ENCODE measurements at regions not wholly inside any gene's neighbourhood (a gene's known extent, or its start where the extent isn't known, plus 50 kb on each side); places are given as distances from the start of the nearest gene placed in this dataset.

- no CpG with 5 or more reads among the region's 1 CpG for WGBS, 2 experiments (ENCODE audit: insufficient coverage in 2 of 2)
- Histone ChIP-seq H3K36me3 (ENCODE audit: control insufficient read depth, insufficient read depth, low read length) (no peaks in the 10 kb centered on the region), H3K4me1 (ENCODE audit: control insufficient read depth, insufficient read depth, low read length, poor library complexity, severe bottlenecking) (no peaks in the 10 kb centered on the region), H3K4me3 (ENCODE audit: extremely low read depth, insufficient read depth, low read length, poor library complexity, severe bottlenecking) (no peak overlapping the region), H3K9me3 (ENCODE audit: control insufficient read depth, low read length) (no peaks in the 10 kb centered on the region), H3K27ac (ENCODE audit: low read depth, low read length, severe bottlenecking) (no peak overlapping the region)
These were observed 323.7 kb downstream of the NPR3 start for GRCh38 chr5:33034777-33035176.

GRCh38 chr5:33035851-33036527 is 324.9 kb downstream of the NPR3 start:
- 92 to 100% methylated on average over 1 to 2 of the region's 3 CpGs for WGBS, 2 experiments (ENCODE audit: insufficient coverage in 2 of 2)
- H3K27ac ChIP-seq (ENCODE audit: low read depth, low read length, severe bottlenecking), result no peak overlapping the region
- no peaks in the 10 kb centered on the region for H3K36me3 ChIP-seq (ENCODE audit: control insufficient read depth, insufficient read depth, low read length)
- peaks cover 6% of the 10 kb centered on the region for H3K9me3 ChIP-seq (ENCODE audit: control insufficient read depth, low read length)
- no peak overlapping the region for H3K4me3 ChIP-seq (ENCODE audit: extremely low read depth, insufficient read depth, low read length, poor library complexity, severe bottlenecking)
- H3K4me1 ChIP-seq (ENCODE audit: control insufficient read depth, insufficient read depth, low read length, poor library complexity, severe bottlenecking), result no peaks in the 10 kb centered on the region

- peaks cover 6% of the 10 kb centered on the region for H3K9me3 ChIP-seq (ENCODE audit: control insufficient read depth, low read length)
- no peak overlapping the region for H3K4me3 ChIP-seq (ENCODE audit: extremely low read depth, insufficient read depth, low read length, poor library complexity, severe bottlenecking)
- no peaks in the 10 kb centered on the region for H3K4me1 ChIP-seq (ENCODE audit: control insufficient read depth, insufficient read depth, low read length, poor library complexity, severe bottlenecking)
- no peaks in the 10 kb centered on the region for H3K36me3 ChIP-seq (ENCODE audit: control insufficient read depth, insufficient read depth, low read length)
- H3K27ac ChIP-seq (ENCODE audit: low read depth, low read length, severe bottlenecking), result no peak overlapping the region
- WGBS, 2 experiments (ENCODE audit: insufficient coverage in 2 of 2), result no CpG with 5 or more reads among the region's 1 CpG
These were observed 326.0 kb downstream of the NPR3 start for GRCh38 chr5:33037076-33037475.

- peaks cover 6% of the 10 kb centered on the region for H3K9me3 ChIP-seq (ENCODE audit: control insufficient read depth, low read length)
- H3K4me3 ChIP-seq (ENCODE audit: extremely low read depth, insufficient read depth, low read length, poor library complexity, severe bottlenecking), result no peak overlapping the region
- H3K4me1 ChIP-seq (ENCODE audit: control insufficient read depth, insufficient read depth, low read length, poor library complexity, severe bottlenecking), result no peaks in the 10 kb centered on the region
- 71 to 93% methylated on average over 1 to 3 of the region's 3 CpGs for WGBS, 2 experiments (ENCODE audit: insufficient coverage in 2 of 2)
- no peak overlapping the region for H3K27ac ChIP-seq (ENCODE audit: low read depth, low read length, severe bottlenecking)
- no peaks in the 10 kb centered on the region for H3K36me3 ChIP-seq (ENCODE audit: control insufficient read depth, insufficient read depth, low read length)
These were observed 330.5 kb downstream of the NPR3 start for GRCh38 chr5:33041586-33041985.

- no peak overlapping the region for H3K4me3 ChIP-seq (ENCODE audit: extremely low read depth, insufficient read depth, low read length, poor library complexity, severe bottlenecking)
- peaks cover 6% of the 10 kb centered on the region for H3K9me3 ChIP-seq (ENCODE audit: control insufficient read depth, low read length)
- no peaks in the 10 kb centered on the region for H3K4me1 ChIP-seq (ENCODE audit: control insufficient read depth, insufficient read depth, low read length, poor library complexity, severe bottlenecking)
- WGBS, 2 experiments (ENCODE audit: insufficient coverage in 2 of 2), result 80% methylated on average over 1 of the region's 1 CpG; no CpG with 5 or more reads in 1 of the 2 experiments
- no peaks in the 10 kb centered on the region for H3K36me3 ChIP-seq (ENCODE audit: control insufficient read depth, insufficient read depth, low read length)
- no peak overlapping the region for H3K27ac ChIP-seq (ENCODE audit: low read depth, low read length, severe bottlenecking)
These were observed 332.3 kb downstream of the NPR3 start for GRCh38 chr5:33043343-33043997.

- no CpG with 5 or more reads among the region's 2 CpGs for WGBS, 2 experiments (ENCODE audit: insufficient coverage in 2 of 2)
- no peaks in the 10 kb centered on the region for H3K36me3 ChIP-seq (ENCODE audit: control insufficient read depth, insufficient read depth, low read length)
- H3K4me1 ChIP-seq (ENCODE audit: control insufficient read depth, insufficient read depth, low read length, poor library complexity, severe bottlenecking), result peaks cover 17% of the 10 kb centered on the region
- H3K9me3 ChIP-seq (ENCODE audit: control insufficient read depth, low read length), result no peaks in the 10 kb centered on the region
- no peak overlapping the region for H3K4me3 ChIP-seq (ENCODE audit: extremely low read depth, insufficient read depth, low read length, poor library complexity, severe bottlenecking)
- H3K27ac ChIP-seq (ENCODE audit: low read depth, low read length, severe bottlenecking), result no peak overlapping the region
These were observed 335.0 kb downstream of the NPR3 start for GRCh38 chr5:33046091-33046490.

- H3K27ac ChIP-seq (ENCODE audit: low read depth, low read length, severe bottlenecking), result no peak overlapping the region
- H3K4me1 ChIP-seq (ENCODE audit: control insufficient read depth, insufficient read depth, low read length, poor library complexity, severe bottlenecking), result peaks cover 17% of the 10 kb centered on the region
- H3K9me3 ChIP-seq (ENCODE audit: control insufficient read depth, low read length), result no peaks in the 10 kb centered on the region
- H3K36me3 ChIP-seq (ENCODE audit: control insufficient read depth, insufficient read depth, low read length), result no peaks in the 10 kb centered on the region
- WGBS, 2 experiments (ENCODE audit: insufficient coverage in 2 of 2), result 100% methylated on average over 2 of the region's 3 CpGs; no CpG with 5 or more reads in 1 of the 2 experiments
- no peak overlapping the region for H3K4me3 ChIP-seq (ENCODE audit: extremely low read depth, insufficient read depth, low read length, poor library complexity, severe bottlenecking)
These were observed 337.2 kb downstream of the NPR3 start for GRCh38 chr5:33048315-33048714.

GRCh38 chr5:33049298-33049697 is 338.2 kb downstream of the NPR3 start:
- Histone ChIP-seq H3K4me3 (ENCODE audit: extremely low read depth, insufficient read depth, low read length, poor library complexity, severe bottlenecking) (no peak overlapping the region), H3K9me3 (ENCODE audit: control insufficient read depth, low read length) (no peaks in the 10 kb centered on the region), H3K36me3 (ENCODE audit: control insufficient read depth, insufficient read depth, low read length) (no peaks in the 10 kb centered on the region), H3K27ac (ENCODE audit: low read depth, low read length, severe bottlenecking) (no peak overlapping the region), H3K4me1 (ENCODE audit: control insufficient read depth, insufficient read depth, low read length, poor library complexity, severe bottlenecking) (peaks cover 17% of the 10 kb centered on the region)
- 88 to 100% methylated on average over 3 to 6 of the region's 6 CpGs for WGBS, 2 experiments (ENCODE audit: insufficient coverage in 2 of 2)

GRCh38 chr5:33049842-33050241 is 338.7 kb downstream of the NPR3 start:
- WGBS, 2 experiments (ENCODE audit: insufficient coverage in 2 of 2), result 81 to 90% methylated on average over 2 of the region's 2 CpGs
- H3K27ac ChIP-seq (ENCODE audit: low read depth, low read length, severe bottlenecking), result no peak overlapping the region

GRCh38 chr5:33059081-33059480 is 348.0 kb downstream of the NPR3 start:
- H3K36me3 ChIP-seq (ENCODE audit: control insufficient read depth, insufficient read depth, low read length), result no peaks in the 10 kb centered on the region
- 100% methylated on average over 1 to 2 of the region's 3 CpGs for WGBS, 2 experiments (ENCODE audit: insufficient coverage in 2 of 2)
- H3K9me3 ChIP-seq (ENCODE audit: control insufficient read depth, low read length), result no peaks in the 10 kb centered on the region
- H3K4me1 ChIP-seq (ENCODE audit: control insufficient read depth, insufficient read depth, low read length, poor library complexity, severe bottlenecking), result no peaks in the 10 kb centered on the region
- no peak overlapping the region for H3K4me3 ChIP-seq (ENCODE audit: extremely low read depth, insufficient read depth, low read length, poor library complexity, severe bottlenecking)
- no peak overlapping the region for H3K27ac ChIP-seq (ENCODE audit: low read depth, low read length, severe bottlenecking)

More at GRCh38 chr5:33049842-33050241, 338.7 kb downstream of the NPR3 start:
- Histone ChIP-seq H3K9me3 (ENCODE audit: control insufficient read depth, low read length) (no peaks in the 10 kb centered on the region), H3K4me1 (ENCODE audit: control insufficient read depth, insufficient read depth, low read length, poor library complexity, severe bottlenecking) (peaks cover 17% of the 10 kb centered on the region), H3K4me3 (ENCODE audit: extremely low read depth, insufficient read depth, low read length, poor library complexity, severe bottlenecking) (no peak overlapping the region), H3K36me3 (ENCODE audit: control insufficient read depth, insufficient read depth, low read length) (no peaks in the 10 kb centered on the region)

GRCh38 chr5:33065131-33065530 is 354.0 kb downstream of the NPR3 start:
- no peaks in the 10 kb centered on the region for H3K36me3 ChIP-seq (ENCODE audit: control insufficient read depth, insufficient read depth, low read length)
- no peak overlapping the region for H3K4me3 ChIP-seq (ENCODE audit: extremely low read depth, insufficient read depth, low read length, poor library complexity, severe bottlenecking)
- H3K4me1 ChIP-seq (ENCODE audit: control insufficient read depth, insufficient read depth, low read length, poor library complexity, severe bottlenecking), result no peaks in the 10 kb centered on the region
- H3K9me3 ChIP-seq (ENCODE audit: control insufficient read depth, low read length), result no peaks in the 10 kb centered on the region
- WGBS, 2 experiments (ENCODE audit: insufficient coverage in 2 of 2), result 83% methylated on average over 1 of the region's 3 CpGs; no CpG with 5 or more reads in 1 of the 2 experiments
- no peak overlapping the region for H3K27ac ChIP-seq (ENCODE audit: low read depth, low read length, severe bottlenecking)

All from mesodermal cell (in vitro differentiated cells).